ENCODE measurements at regions not wholly inside any gene's neighbourhood (a gene's known extent, or its start where the extent isn't known, plus 50 kb on each side); places are given as distances from the start of the nearest gene placed in this dataset.
"Not testable (repeated sequence)": the region's sequence is repeated elsewhere in the genome, so short reads cannot be mapped to it uniquely, and the experiment has no call there.

GRCh38 chr21:6035474-6036155 lies 4485.8 kb upstream of the TPTE start:
- DNase-seq (ENCODE audit: low read depth); H3K4me3 ChIP-seq (ENCODE audit: low read length); H3K36me3 ChIP-seq (ENCODE audit: control insufficient read depth, insufficient read depth, low read length, severe bottlenecking); H3K9me3 ChIP-seq (ENCODE audit: control insufficient read depth, low read length); H3K27me3 ChIP-seq (replicated peaks; ENCODE audit: control insufficient read depth, insufficient read depth, low read length); H3K9ac ChIP-seq (ENCODE audit: low read length); H3K4me1 ChIP-seq (ENCODE audit: control insufficient read depth, insufficient read depth, low read length): not testable (repeated sequence)

GRCh38 chr21:6039224-6039623 lies 4482.2 kb upstream of the TPTE start:
- H3K27me3 ChIP-seq (replicated peaks; ENCODE audit: control insufficient read depth, insufficient read depth, low read length); H3K36me3 ChIP-seq (ENCODE audit: control insufficient read depth, insufficient read depth, low read length, severe bottlenecking); H3K4me3 ChIP-seq (ENCODE audit: low read length); H3K9me3 ChIP-seq (ENCODE audit: control insufficient read depth, low read length); DNase-seq (ENCODE audit: low read depth); H3K4me1 ChIP-seq (ENCODE audit: control insufficient read depth, insufficient read depth, low read length); H3K9ac ChIP-seq (ENCODE audit: low read length): not testable (repeated sequence)

GRCh38 chr21:6040095-6040494 lies 4481.3 kb upstream of the TPTE start:
- H3K36me3 ChIP-seq (ENCODE audit: control insufficient read depth, insufficient read depth, low read length, severe bottlenecking); DNase-seq (ENCODE audit: low read depth); H3K27me3 ChIP-seq (replicated peaks; ENCODE audit: control insufficient read depth, insufficient read depth, low read length); H3K9ac ChIP-seq (ENCODE audit: low read length); H3K4me1 ChIP-seq (ENCODE audit: control insufficient read depth, insufficient read depth, low read length); H3K9me3 ChIP-seq (ENCODE audit: control insufficient read depth, low read length); H3K4me3 ChIP-seq (ENCODE audit: low read length): not testable (repeated sequence)

- H3K4me3 ChIP-seq (ENCODE audit: low read length); H3K9ac ChIP-seq (ENCODE audit: low read length); H3K36me3 ChIP-seq (ENCODE audit: control insufficient read depth, insufficient read depth, low read length, severe bottlenecking); H3K4me1 ChIP-seq (ENCODE audit: control insufficient read depth, insufficient read depth, low read length); DNase-seq (ENCODE audit: low read depth); H3K27me3 ChIP-seq (replicated peaks; ENCODE audit: control insufficient read depth, insufficient read depth, low read length); H3K9me3 ChIP-seq (ENCODE audit: control insufficient read depth, low read length): not testable (repeated sequence)
Measured at GRCh38 chr21:6043430-6044275, 4477.7 kb upstream of the TPTE start.

GRCh38 chr21:6044695-6045094 lies 4476.7 kb upstream of the TPTE start:
- not testable (repeated sequence) for H3K27me3 ChIP-seq (replicated peaks; ENCODE audit: control insufficient read depth, insufficient read depth, low read length); H3K9ac ChIP-seq (ENCODE audit: low read length); H3K9me3 ChIP-seq (ENCODE audit: control insufficient read depth, low read length); H3K4me3 ChIP-seq (ENCODE audit: low read length); H3K36me3 ChIP-seq (ENCODE audit: control insufficient read depth, insufficient read depth, low read length, severe bottlenecking); H3K4me1 ChIP-seq (ENCODE audit: control insufficient read depth, insufficient read depth, low read length); DNase-seq (ENCODE audit: low read depth)

GRCh38 chr21:6049930-6050329 lies 4471.5 kb upstream of the TPTE start:
- H3K9me3 ChIP-seq (ENCODE audit: control insufficient read depth, low read length); H3K9ac ChIP-seq (ENCODE audit: low read length); DNase-seq (ENCODE audit: low read depth); H3K4me3 ChIP-seq (ENCODE audit: low read length); H3K27me3 ChIP-seq (replicated peaks; ENCODE audit: control insufficient read depth, insufficient read depth, low read length); H3K4me1 ChIP-seq (ENCODE audit: control insufficient read depth, insufficient read depth, low read length); H3K36me3 ChIP-seq (ENCODE audit: control insufficient read depth, insufficient read depth, low read length, severe bottlenecking): not testable (repeated sequence)

- not testable (repeated sequence) for H3K4me1 ChIP-seq (ENCODE audit: control insufficient read depth, insufficient read depth, low read length); DNase-seq (ENCODE audit: low read depth); H3K9ac ChIP-seq (ENCODE audit: low read length); H3K27me3 ChIP-seq (replicated peaks; ENCODE audit: control insufficient read depth, insufficient read depth, low read length); H3K4me3 ChIP-seq (ENCODE audit: low read length); H3K9me3 ChIP-seq (ENCODE audit: control insufficient read depth, low read length); H3K36me3 ChIP-seq (ENCODE audit: control insufficient read depth, insufficient read depth, low read length, severe bottlenecking)
Measured at GRCh38 chr21:6052109-6052508, 4469.3 kb upstream of the TPTE start.

- DNase-seq (ENCODE audit: low read depth); H3K9me3 ChIP-seq (ENCODE audit: control insufficient read depth, low read length); H3K9ac ChIP-seq (ENCODE audit: low read length); H3K4me1 ChIP-seq (ENCODE audit: control insufficient read depth, insufficient read depth, low read length); H3K4me3 ChIP-seq (ENCODE audit: low read length); H3K36me3 ChIP-seq (ENCODE audit: control insufficient read depth, insufficient read depth, low read length, severe bottlenecking); H3K27me3 ChIP-seq (replicated peaks; ENCODE audit: control insufficient read depth, insufficient read depth, low read length): not testable (repeated sequence)
Measured at GRCh38 chr21:6053145-6053544, 4468.2 kb upstream of the TPTE start.

GRCh38 chr21:6058997-6059396 lies 4462.4 kb upstream of the TPTE start:
- H3K9me3 ChIP-seq (ENCODE audit: control insufficient read depth, low read length); H3K27me3 ChIP-seq (replicated peaks; ENCODE audit: control insufficient read depth, insufficient read depth, low read length); H3K36me3 ChIP-seq (ENCODE audit: control insufficient read depth, insufficient read depth, low read length, severe bottlenecking); H3K9ac ChIP-seq (ENCODE audit: low read length); DNase-seq (ENCODE audit: low read depth); H3K4me1 ChIP-seq (ENCODE audit: control insufficient read depth, insufficient read depth, low read length); H3K4me3 ChIP-seq (ENCODE audit: low read length): not testable (repeated sequence)

GRCh38 chr21:6060054-6060681 lies 4461.2 kb upstream of the TPTE start:
- not testable (repeated sequence) for H3K4me1 ChIP-seq (ENCODE audit: control insufficient read depth, insufficient read depth, low read length); H3K4me3 ChIP-seq (ENCODE audit: low read length); H3K9ac ChIP-seq (ENCODE audit: low read length); H3K36me3 ChIP-seq (ENCODE audit: control insufficient read depth, insufficient read depth, low read length, severe bottlenecking); DNase-seq (ENCODE audit: low read depth); H3K27me3 ChIP-seq (replicated peaks; ENCODE audit: control insufficient read depth, insufficient read depth, low read length); H3K9me3 ChIP-seq (ENCODE audit: control insufficient read depth, low read length)

- not testable (repeated sequence) for H3K27me3 ChIP-seq (replicated peaks; ENCODE audit: control insufficient read depth, insufficient read depth, low read length); DNase-seq (ENCODE audit: low read depth); H3K9me3 ChIP-seq (ENCODE audit: control insufficient read depth, low read length); H3K4me3 ChIP-seq (ENCODE audit: low read length); H3K9ac ChIP-seq (ENCODE audit: low read length); H3K36me3 ChIP-seq (ENCODE audit: control insufficient read depth, insufficient read depth, low read length, severe bottlenecking); H3K4me1 ChIP-seq (ENCODE audit: control insufficient read depth, insufficient read depth, low read length)
Measured at GRCh38 chr21:6066320-6066985, 4454.9 kb upstream of the TPTE start.

Measured in adipocyte (in vitro differentiated cells).